ENCODE measurements at regions not wholly inside any gene's neighbourhood (a gene's known extent, or its start where the extent isn't known, plus 50 kb on each side); places are given as distances from the start of the nearest gene placed in this dataset.

DNA sequence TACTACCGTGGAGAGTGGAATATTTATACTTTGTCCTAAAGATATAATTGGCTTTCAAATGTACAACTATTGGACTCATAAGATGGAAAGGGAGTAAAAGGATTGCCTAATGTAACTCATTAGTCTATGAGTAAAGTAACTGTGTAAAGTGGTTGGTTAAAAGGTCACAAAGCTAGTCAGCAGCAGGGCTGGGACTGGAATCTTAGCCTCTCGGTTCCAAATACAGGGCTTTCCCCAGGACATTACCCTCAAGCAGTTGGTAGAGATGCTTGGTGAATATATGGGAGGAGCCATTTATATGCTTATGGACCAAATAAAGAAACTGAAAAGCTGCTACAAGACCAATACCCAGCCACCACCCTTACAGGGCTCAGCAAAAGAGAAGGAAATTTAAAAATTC, 283.7 kb downstream of the HLX start:
- no CpG with 5 or more reads among the region's 2 CpGs for WGBS, 2 experiments (ENCODE audit: insufficient coverage in 2 of 2)
- Histone ChIP-seq H3K9me3 (ENCODE audit: control insufficient read depth, low read length) (no peaks in the 10 kb centered on the region), H3K4me1 (ENCODE audit: control insufficient read depth, insufficient read depth, low read length, poor library complexity, severe bottlenecking) (no peaks in the 10 kb centered on the region), H3K36me3 (ENCODE audit: control insufficient read depth, insufficient read depth, low read length) (no peaks in the 10 kb centered on the region), H3K27ac (ENCODE audit: low read depth, low read length, severe bottlenecking) (no peak overlapping the region), H3K4me3 (ENCODE audit: extremely low read depth, insufficient read depth, low read length, poor library complexity, severe bottlenecking) (no peak overlapping the region)

- H3K4me3 ChIP-seq (ENCODE audit: extremely low read depth, insufficient read depth, low read length, poor library complexity, severe bottlenecking) = no peak overlapping the region
- no peaks in the 10 kb centered on the region for H3K4me1 ChIP-seq (ENCODE audit: control insufficient read depth, insufficient read depth, low read length, poor library complexity, severe bottlenecking)
- H3K36me3 ChIP-seq (ENCODE audit: control insufficient read depth, insufficient read depth, low read length) = no peaks in the 10 kb centered on the region
- WGBS, 2 experiments (ENCODE audit: insufficient coverage in 2 of 2) = no CpG with 5 or more reads among the region's 1 CpG
- H3K9me3 ChIP-seq (ENCODE audit: control insufficient read depth, low read length) = no peaks in the 10 kb centered on the region
- H3K27ac ChIP-seq (ENCODE audit: low read depth, low read length, severe bottlenecking) = no peak overlapping the region
These were observed 284.8 kb downstream of the HLX start for GRCh38 chr1:221164029-221164428.

DNA sequence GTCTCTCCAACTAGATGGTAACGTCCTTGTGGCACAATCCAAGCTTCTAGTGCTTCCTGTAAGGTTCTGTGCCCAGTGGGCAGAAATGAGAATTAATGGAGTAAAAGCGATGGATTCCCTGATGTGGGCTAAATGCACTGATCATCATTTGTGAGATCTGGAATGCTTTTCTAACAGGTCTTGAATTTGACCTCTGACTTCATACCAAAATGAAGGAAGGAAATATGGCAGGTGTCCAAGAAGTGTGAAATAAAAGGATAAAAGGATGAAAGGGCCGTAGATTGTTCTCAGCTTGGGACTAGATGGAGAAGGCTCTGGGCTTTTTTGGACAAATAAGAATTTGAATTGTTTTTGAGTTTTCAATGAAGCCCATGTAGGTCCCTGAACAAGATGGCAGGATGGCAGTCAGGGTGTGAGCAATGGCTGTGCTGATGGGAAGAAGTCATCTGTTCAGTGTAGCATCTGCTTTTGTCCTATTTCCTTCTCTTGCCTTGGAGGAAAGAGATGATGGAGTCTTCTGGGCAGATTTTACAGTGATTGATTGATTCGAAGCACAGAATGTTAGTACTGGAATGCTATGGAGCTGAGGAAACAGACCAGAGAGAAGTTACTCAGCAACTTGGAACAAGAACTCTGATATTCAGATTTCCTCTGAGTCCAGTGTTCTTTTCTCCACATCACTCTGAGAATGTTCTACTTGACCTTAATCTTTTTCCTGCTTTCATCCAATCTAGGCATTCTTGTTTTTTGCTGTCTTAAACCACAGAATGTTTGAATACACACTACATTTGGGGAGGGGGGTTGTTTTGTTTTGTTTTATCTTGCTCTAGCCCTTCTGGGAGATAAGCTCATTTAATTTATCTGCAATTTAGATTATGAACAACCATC, 286.0 kb downstream of the HLX start:
- H3K9me3 ChIP-seq (ENCODE audit: control insufficient read depth, low read length) = no peaks in the 10 kb centered on the region
- 86 to 96% methylated on average over 4 of the region's 4 CpGs for WGBS, 2 experiments (ENCODE audit: insufficient coverage in 2 of 2)
- H3K36me3 ChIP-seq (ENCODE audit: control insufficient read depth, insufficient read depth, low read length) = no peaks in the 10 kb centered on the region
- H3K4me1 ChIP-seq (ENCODE audit: control insufficient read depth, insufficient read depth, low read length, poor library complexity, severe bottlenecking) = peaks cover 7% of the 10 kb centered on the region
- H3K4me3 ChIP-seq (ENCODE audit: extremely low read depth, insufficient read depth, low read length, poor library complexity, severe bottlenecking) = no peak overlapping the region
- H3K27ac ChIP-seq (ENCODE audit: low read depth, low read length, severe bottlenecking) = no peak overlapping the region

DNA sequence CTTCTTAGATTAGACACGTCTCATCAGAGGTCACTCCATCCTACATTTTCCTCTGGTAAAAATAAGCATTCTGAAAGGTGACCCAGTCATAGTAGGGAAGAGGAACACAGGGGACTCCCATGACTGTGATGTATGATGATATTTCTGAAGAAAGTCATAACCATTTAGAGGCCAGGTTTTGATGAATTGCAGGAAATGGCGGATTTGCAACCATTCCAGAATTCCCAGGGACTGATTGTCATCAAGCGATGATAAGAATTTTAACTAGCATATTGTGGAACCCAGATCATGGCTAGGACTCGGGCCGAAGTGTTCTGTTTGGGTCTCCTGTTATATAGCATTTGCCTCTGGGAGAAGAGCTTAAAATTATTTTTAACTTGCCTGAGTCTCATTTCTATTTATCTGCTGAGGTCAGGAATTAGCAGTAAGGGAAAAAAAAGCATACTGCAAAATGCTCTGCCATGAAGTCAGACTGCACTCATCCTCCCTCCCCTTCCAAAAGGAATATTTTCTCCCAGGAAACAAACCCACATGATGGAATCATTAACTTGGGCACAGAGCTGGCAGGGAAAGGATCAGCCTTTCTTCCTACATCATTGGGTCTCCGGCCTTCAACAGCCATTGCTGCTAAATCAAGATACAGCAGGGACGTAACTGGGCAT, 286.7 kb downstream of the HLX start:
- Histone ChIP-seq H3K4me3 (ENCODE audit: extremely low read depth, insufficient read depth, low read length, poor library complexity, severe bottlenecking) (no peak overlapping the region), H3K9me3 (ENCODE audit: control insufficient read depth, low read length) (peaks cover 1% of the 10 kb centered on the region), H3K27ac (ENCODE audit: low read depth, low read length, severe bottlenecking) (no peak overlapping the region), H3K4me1 (ENCODE audit: control insufficient read depth, insufficient read depth, low read length, poor library complexity, severe bottlenecking) (peaks cover 9% of the 10 kb centered on the region), H3K36me3 (ENCODE audit: control insufficient read depth, insufficient read depth, low read length) (no peaks in the 10 kb centered on the region)
- 85 to 98% methylated on average over 4 to 5 of the region's 7 CpGs for WGBS, 2 experiments (ENCODE audit: insufficient coverage in 2 of 2)

DNA sequence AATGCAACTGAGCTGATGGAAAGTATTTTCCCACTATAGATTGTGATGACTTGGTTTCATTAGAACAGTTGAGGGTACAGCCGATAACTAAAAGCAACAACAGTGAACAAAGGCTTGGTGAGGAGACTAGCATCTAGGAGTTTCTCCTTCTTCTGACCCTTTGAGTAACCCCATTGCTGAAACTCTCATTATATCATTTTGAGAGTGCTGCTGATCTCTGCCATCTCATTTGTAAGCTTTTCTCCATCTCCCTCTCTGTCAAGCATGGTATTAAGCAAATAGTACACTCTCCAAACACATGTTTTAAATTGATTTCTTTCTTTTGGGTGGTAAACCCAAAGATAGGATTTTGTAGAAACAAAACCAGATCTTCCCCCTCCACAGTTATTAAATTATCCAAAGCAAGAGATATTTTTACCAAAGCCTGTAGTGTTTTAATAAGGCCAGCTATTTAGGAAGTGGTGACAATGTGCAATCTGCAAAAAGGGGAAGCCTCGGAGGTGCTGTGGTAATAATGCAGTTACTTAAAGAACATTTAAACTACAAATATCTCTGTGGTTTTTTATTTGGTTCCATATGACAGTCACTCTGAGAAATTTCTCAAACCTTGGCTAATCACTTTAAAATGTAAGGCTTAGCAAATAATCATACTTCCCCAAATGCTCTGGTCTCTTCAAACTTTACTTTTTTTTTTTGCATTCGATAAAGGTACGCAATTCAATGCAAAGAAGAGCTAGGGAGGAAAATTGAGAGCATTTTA, 287.5 kb downstream of the HLX start:
- 88 to 100% methylated on average over 2 to 3 of the region's 4 CpGs for WGBS, 2 experiments (ENCODE audit: insufficient coverage in 2 of 2)
- peaks cover 9% of the 10 kb centered on the region for H3K4me1 ChIP-seq (ENCODE audit: control insufficient read depth, insufficient read depth, low read length, poor library complexity, severe bottlenecking)
- no peaks in the 10 kb centered on the region for H3K36me3 ChIP-seq (ENCODE audit: control insufficient read depth, insufficient read depth, low read length)
- no peak overlapping the region for H3K27ac ChIP-seq (ENCODE audit: low read depth, low read length, severe bottlenecking)
- peaks cover 9% of the 10 kb centered on the region for H3K9me3 ChIP-seq (ENCODE audit: control insufficient read depth, low read length)
- no peak overlapping the region for H3K4me3 ChIP-seq (ENCODE audit: extremely low read depth, insufficient read depth, low read length, poor library complexity, severe bottlenecking)

- WGBS, 2 experiments (ENCODE audit: insufficient coverage in 2 of 2) = 13 to 40% methylated on average over 1 of the region's 2 CpGs
- Histone ChIP-seq H3K9me3 (ENCODE audit: control insufficient read depth, low read length) (peaks cover 13% of the 10 kb centered on the region), H3K4me1 (ENCODE audit: control insufficient read depth, insufficient read depth, low read length, poor library complexity, severe bottlenecking) (peaks cover 9% of the 10 kb centered on the region), H3K4me3 (ENCODE audit: extremely low read depth, insufficient read depth, low read length, poor library complexity, severe bottlenecking) (no peak overlapping the region), H3K36me3 (ENCODE audit: control insufficient read depth, insufficient read depth, low read length) (no peaks in the 10 kb centered on the region), H3K27ac (ENCODE audit: low read depth, low read length, severe bottlenecking) (peak overlapping the region; percentile 71)
These were observed 290.2 kb downstream of the HLX start for GRCh38 chr1:221169447-221169889.

GRCh38 chr1:221170171-221170570, 290.9 kb downstream of the HLX start:
- no peaks in the 10 kb centered on the region for H3K36me3 ChIP-seq (ENCODE audit: control insufficient read depth, insufficient read depth, low read length)
- no peak overlapping the region for H3K27ac ChIP-seq (ENCODE audit: low read depth, low read length, severe bottlenecking)
- H3K4me3 ChIP-seq (ENCODE audit: extremely low read depth, insufficient read depth, low read length, poor library complexity, severe bottlenecking) = no peak overlapping the region
- H3K4me1 ChIP-seq (ENCODE audit: control insufficient read depth, insufficient read depth, low read length, poor library complexity, severe bottlenecking) = peaks cover 9% of the 10 kb centered on the region
- H3K9me3 ChIP-seq (ENCODE audit: control insufficient read depth, low read length) = peaks cover 13% of the 10 kb centered on the region

DNA sequence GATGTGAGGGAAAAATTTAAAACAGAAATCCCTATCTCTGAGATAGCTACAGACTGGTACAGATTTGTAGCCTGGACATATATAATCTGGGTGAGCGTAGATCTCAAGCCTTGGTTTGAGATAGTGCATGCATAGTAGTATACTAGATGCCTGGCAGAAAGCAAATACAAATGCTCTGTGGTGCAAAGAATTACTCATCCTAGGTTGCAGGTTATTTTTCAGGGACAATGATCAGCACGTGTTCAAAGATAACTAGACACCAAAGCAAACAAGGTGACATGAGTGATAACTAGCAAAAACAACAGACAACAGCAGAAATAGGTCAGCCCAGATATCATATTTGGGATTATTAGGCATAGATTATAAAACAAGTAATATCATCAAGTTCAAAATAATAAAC, 292.5 kb downstream of the HLX start:
- WGBS, 2 experiments (ENCODE audit: insufficient coverage in 2 of 2) = 86 to 100% methylated on average over 1 of the region's 2 CpGs
- H3K4me1 ChIP-seq (ENCODE audit: control insufficient read depth, insufficient read depth, low read length, poor library complexity, severe bottlenecking) = peaks cover 9% of the 10 kb centered on the region
- H3K9me3 ChIP-seq (ENCODE audit: control insufficient read depth, low read length) = peaks cover 13% of the 10 kb centered on the region
- no peak overlapping the region for H3K27ac ChIP-seq (ENCODE audit: low read depth, low read length, severe bottlenecking)
- H3K4me3 ChIP-seq (ENCODE audit: extremely low read depth, insufficient read depth, low read length, poor library complexity, severe bottlenecking) = no peak overlapping the region
- H3K36me3 ChIP-seq (ENCODE audit: control insufficient read depth, insufficient read depth, low read length) = no peaks in the 10 kb centered on the region

GRCh38 chr1:221172841-221173240, 293.6 kb downstream of the HLX start:
- Histone ChIP-seq H3K4me3 (ENCODE audit: extremely low read depth, insufficient read depth, low read length, poor library complexity, severe bottlenecking) (no peak overlapping the region), H3K4me1 (ENCODE audit: control insufficient read depth, insufficient read depth, low read length, poor library complexity, severe bottlenecking) (peaks cover 9% of the 10 kb centered on the region), H3K9me3 (ENCODE audit: control insufficient read depth, low read length) (peaks cover 13% of the 10 kb centered on the region), H3K36me3 (ENCODE audit: control insufficient read depth, insufficient read depth, low read length) (no peaks in the 10 kb centered on the region), H3K27ac (ENCODE audit: low read depth, low read length, severe bottlenecking) (no peak overlapping the region)
- WGBS, 2 experiments (ENCODE audit: insufficient coverage in 2 of 2) = no CpG with 5 or more reads among the region's 1 CpG

GRCh38 chr1:221174330-221174993, 295.2 kb downstream of the HLX start:
- H3K27ac ChIP-seq (ENCODE audit: low read depth, low read length, severe bottlenecking) = no peak overlapping the region
- H3K4me1 ChIP-seq (ENCODE audit: control insufficient read depth, insufficient read depth, low read length, poor library complexity, severe bottlenecking) = peaks cover 9% of the 10 kb centered on the region
- H3K36me3 ChIP-seq (ENCODE audit: control insufficient read depth, insufficient read depth, low read length) = no peaks in the 10 kb centered on the region
- H3K9me3 ChIP-seq (ENCODE audit: control insufficient read depth, low read length) = peaks cover 13% of the 10 kb centered on the region
- no peak overlapping the region for H3K4me3 ChIP-seq (ENCODE audit: extremely low read depth, insufficient read depth, low read length, poor library complexity, severe bottlenecking)
- 48 to 61% methylated on average over 4 to 6 of the region's 8 CpGs for WGBS, 2 experiments (ENCODE audit: insufficient coverage in 2 of 2)

Data from mesodermal cell (in vitro differentiated cells).